Erythroblast (primary cell): ENCODE measurements at regions not wholly inside any gene's neighbourhood (a gene's known extent, or its start where the extent isn't known, plus 50 kb on each side); places are given as distances from the start of the nearest gene placed in this dataset.

Experiments
- GATA1 ChIP-seq: IDR thresholded peaks from 2 replicates; pipeline ENCODE4 v1.6.1; 2011; ENCODE audit warnings: low read depth, mild to moderate bottlenecking, control low read depth, low read length, moderate library complexity
- POLR2A ChIP-seq: IDR thresholded peaks from 2 replicates; pipeline ENCODE4 v1.6.1; 2011; ENCODE audit warnings: mild to moderate bottlenecking, low read length

GRCh38 chr12:17661250-17661649, 428.7 kb downstream of the RERGL start:
- TF ChIP-seq POLR2A (no peak), GATA1 (no peak)
